PC-9 (cell line): ENCODE measurements at regions not wholly inside any gene's neighbourhood (a gene's known extent, or its start where the extent isn't known, plus 50 kb on each side); places are given as distances from the start of the nearest gene placed in this dataset.

Source experiments
- BruUV-seq: library from RNA; stranded (reverse); fragments of 400-500 nt; replicated peaks from 2 replicates; lab custom pipeline; 2021; lab: Mats Ljungman, UMichigan
- CTCF ChIA-PET: fragments of 300-600 bp; sonication (Branson Sonifier 250); formaldehyde crosslinking; loops from one replicate; lab custom pipeline; 2022; ENCODE audit warnings: antibody characterized with exemption; lab: Charles Lee
- POLR2A ChIA-PET: fragments of 300-600 bp; sonication (Branson Sonifier 250); formaldehyde crosslinking; loops from one replicate; lab custom pipeline; 2022; ENCODE audit warnings: antibody characterized with exemption; ENCODE audit not compliant: unreplicated experiment; lab: Charles Lee
- DNase-seq, 2 experiments: peaks; one replicate each; pipeline versions ENCODE4 v3.0.0 to v3.0.0-alpha.2; 2015 to 2022; ENCODE audit warnings: mixed read lengths in 1 of 2
- H2AFZ ChIP-seq: fragments of 200-600 bp; sonication (generic); 2 replicates; pipeline ENCODE4 v1.8.1; 2017; ENCODE audit warnings: antibody characterized with exemption
- H3F3A ChIP-seq: fragments of 200-600 bp; sonication (generic); 2 replicates; pipeline ENCODE4 v1.8.1; 2017; ENCODE audit warnings: antibody characterized with exemption, mild to moderate bottlenecking, low read depth; ENCODE audit not compliant: insufficient read depth
- H3K27ac ChIP-seq: fragments of 200-600 bp; sonication (generic); 2 replicates; pipeline ENCODE4 v1.6.1; 2016; ENCODE audit warnings: mixed run types
- H3K27me3 ChIP-seq: fragments of 200-600 bp; sonication (generic); 2 replicates; pipeline ENCODE4 v1.6.1; 2016; ENCODE audit warnings: low read depth, mixed run types; ENCODE audit not compliant: insufficient read depth
- H3K36me3 ChIP-seq: fragments of 200-600 bp; sonication (generic); 2 replicates; pipeline ENCODE4 v1.6.1; 2016; ENCODE audit warnings: low read depth, mixed run types
- H3K4me1 ChIP-seq: fragments of 200-600 bp; sonication (generic); replicated peaks from 2 replicates; pipeline ENCODE4 v1.6.1; 2016; ENCODE audit warnings: mixed run types; ENCODE audit not compliant: insufficient read depth
- H3K4me2 ChIP-seq: fragments of 200-600 bp; sonication (generic); 2 replicates; pipeline ENCODE4 v1.6.1; 2017; ENCODE audit warnings: mixed run types
- H3K4me3 ChIP-seq: fragments of 200-600 bp; sonication (generic); 2 replicates; pipeline ENCODE4 v1.6.1; 2016; ENCODE audit warnings: mixed run types
- H3K79me2 ChIP-seq: fragments of 200-600 bp; sonication (generic); 2 replicates; pipeline ENCODE4 v1.6.1; 2017; ENCODE audit warnings: low read depth, mixed run types
- H3K9me2 ChIP-seq: fragments of 200-600 bp; sonication (generic); 2 replicates; pipeline ENCODE4 v1.8.1; 2017; ENCODE audit warnings: mild to moderate bottlenecking; ENCODE audit not compliant: insufficient read depth
- H3K9me3 ChIP-seq: fragments of 200-600 bp; sonication (generic); 2 replicates; pipeline ENCODE4 v1.8.1; 2016; ENCODE audit warnings: low read depth; ENCODE audit not compliant: insufficient read depth
- H4K20me1 ChIP-seq: fragments of 200-600 bp; sonication (generic); 2 replicates; pipeline ENCODE4 v1.8.1; 2017; ENCODE audit not compliant: insufficient read depth
- CTCF ChIP-seq: fragments of 200-600 bp; sonication (generic); conservative IDR thresholded peaks from 2 replicates; pipeline ENCODE4 v1.6.1; 2017; ENCODE audit warnings: mixed run types, antibody characterized with exemption, mild to moderate bottlenecking, moderate library complexity
- EZH2 ChIP-seq: fragments of 200-600 bp; sonication (generic); IDR thresholded peaks from 2 replicates; pipeline ENCODE4 v1.8.0; 2017; ENCODE audit warnings: antibody characterized with exemption, low read depth
- intact Hi-C: fragments of 100-400 bp; cut with micrococcal nuclease; formaldehyde crosslinking; loops from one replicate; pipeline ENCODE4 v1.10.0; 2022; ENCODE audit not compliant: unreplicated experiment

- H3K9me2 ChIP-seq, result no peaks in the 10 kb centered on the region
- H2AFZ ChIP-seq, result no peak overlapping the region
- no peak overlapping the region for H3K4me3 ChIP-seq
- CTCF ChIA-PET, result no interaction called here
- H4K20me1 ChIP-seq, result no peaks in the 10 kb centered on the region
- peaks cover 41% of the 10 kb centered on the region for H3K4me1 ChIP-seq
- peaks cover 5% of the 10 kb centered on the region; the same call in 1 of the 2 replicates for H3K9me3 ChIP-seq
- H3K27ac ChIP-seq, result peak overlapping the region; percentile 94
- no peaks in the 10 kb centered on the region for H3K79me2 ChIP-seq
- no TSS peak for BruUV-seq
- POLR2A ChIA-PET, result interaction anchor here (0.6 to 0.8 kb wide), 3 partner anchors 163 to 332 kb away, joined by 4 to 6 read pairs (median 5); no protein-coding TSS in a partner anchor
- TF ChIP-seq EZH2 (no peak), CTCF (no peak)
- H3F3A ChIP-seq, result peaks cover 28% of the 10 kb centered on the region
- H3K36me3 ChIP-seq, result no peaks in the 10 kb centered on the region
- DNase-seq, result peak; percentile 27 to 52
- H3K4me2 ChIP-seq, result peak overlapping the region; percentile 75
- intact Hi-C loops, result loop anchor here (1.0 to 5.0 kb wide), 4 partner anchors 151 to 373 kb away; partner anchors contain the start of gene AGAP1
- no peaks in the 10 kb centered on the region for H3K27me3 ChIP-seq
These were observed 219.8 kb downstream of the SH3BP4 start for GRCh38 chr2:235171550-235172031.

- no peaks in the 10 kb centered on the region for H3K9me2 ChIP-seq
- no peaks in the 10 kb centered on the region for H4K20me1 ChIP-seq
- H3K36me3 ChIP-seq, result no peaks in the 10 kb centered on the region
- no peaks in the 10 kb centered on the region for H3K27me3 ChIP-seq
- no peak overlapping the region for H2AFZ ChIP-seq
- no peaks in the 10 kb centered on the region; the same call in 1 of the 2 replicates for H3K9me3 ChIP-seq
- no peak overlapping the region for H3K27ac ChIP-seq
- POLR2A ChIA-PET, result no interaction called here
- H3K4me3 ChIP-seq, result no peak overlapping the region
- H3K4me1 ChIP-seq, result no peaks in the 10 kb centered on the region
- CTCF ChIA-PET, result no interaction called here
- H3K79me2 ChIP-seq, result no peaks in the 10 kb centered on the region
- DNase-seq, result no peak
- H3F3A ChIP-seq, result no peaks in the 10 kb centered on the region; the same call in 1 of the 2 replicates
- H3K4me2 ChIP-seq, result no peak overlapping the region
- no peak for TF ChIP-seq EZH2
- intact Hi-C loops, result no loop called here
- no TSS peak for BruUV-seq
These were observed 228.8 kb downstream of the SH3BP4 start for GRCh38 chr2:235180642-235181041.

GRCh38 chr2:235183786-235184185 lies 232.0 kb downstream of the SH3BP4 start:
- Histone ChIP-seq H3K4me1 (no peaks in the 10 kb centered on the region), H3K9me3 (no peaks in the 10 kb centered on the region), H3K27me3 (no peaks in the 10 kb centered on the region), H3K4me2 (no peak overlapping the region), H3K79me2 (no peaks in the 10 kb centered on the region), H3F3A (no peaks in the 10 kb centered on the region; the same call in 1 of the 2 replicates), H4K20me1 (no peaks in the 10 kb centered on the region), H3K9me2 (no peaks in the 10 kb centered on the region), H3K36me3 (no peaks in the 10 kb centered on the region), H3K27ac (no peak overlapping the region), H2AFZ (no peak overlapping the region), H3K4me3 (no peak overlapping the region)
- ChIA-PET CTCF (no interaction called here), POLR2A (no interaction called here)
- intact Hi-C loops, result no loop called here
- BruUV-seq, result no TSS peak
- DNase-seq, result no peak
- TF ChIP-seq EZH2 (no peak), CTCF (no peak)

GRCh38 chr2:235187806-235188205 lies 236.0 kb downstream of the SH3BP4 start:
- Histone ChIP-seq H3K36me3 (no peaks in the 10 kb centered on the region), H3K79me2 (no peaks in the 10 kb centered on the region), H3F3A (no peaks in the 10 kb centered on the region), H2AFZ (no peak overlapping the region), H3K9me2 (no peaks in the 10 kb centered on the region), H3K27me3 (no peaks in the 10 kb centered on the region), H4K20me1 (no peaks in the 10 kb centered on the region), H3K9me3 (no peaks in the 10 kb centered on the region), H3K4me3 (no peak overlapping the region), H3K4me1 (no peaks in the 10 kb centered on the region), H3K4me2 (no peak overlapping the region), H3K27ac (no peak overlapping the region)
- intact Hi-C loops, result no loop called here
- BruUV-seq, result no TSS peak
- ChIA-PET CTCF (no interaction called here), POLR2A (no interaction called here)
- TF ChIP-seq CTCF (no peak), EZH2 (no peak)
- no peak for DNase-seq
